CMK (cell line): ENCODE measurements at regions not wholly inside any gene's neighbourhood (a gene's known extent, or its start where the extent isn't known, plus 50 kb on each side); places are given as distances from the start of the nearest gene placed in this dataset.
"Not testable (repeated sequence)": the region's sequence is repeated elsewhere in the genome, so short reads cannot be mapped to it uniquely, and the experiment has no call there.

Experiments used
- DNase-seq: peaks from one replicate; pipeline ENCODE4 v3.0.0-alpha.2; 2010; ENCODE audit warnings: low read depth

- no peak for DNase-seq
Measured at GRCh38 chr9:30010691-30011090, 2373.8 kb upstream of the ACO1 start.

DNA sequence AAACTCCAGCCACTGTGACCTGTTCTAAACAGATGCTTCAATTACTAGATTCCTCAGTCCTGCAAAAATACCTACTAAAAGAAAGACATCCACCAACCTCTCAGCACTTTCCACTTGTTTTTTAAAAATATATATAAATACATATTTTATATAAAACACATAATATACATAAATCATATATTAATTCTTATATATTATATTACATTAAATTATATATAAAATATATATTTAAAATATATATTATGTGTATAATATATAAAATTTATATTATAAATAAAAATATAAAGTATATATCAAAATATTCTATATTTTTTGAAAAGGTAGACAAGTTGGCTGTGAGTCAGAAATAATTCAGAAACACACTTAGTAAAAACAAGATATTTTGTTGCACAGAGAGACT, 2371.8 kb upstream of the ACO1 start:
- DNase-seq: no peak

DNA sequence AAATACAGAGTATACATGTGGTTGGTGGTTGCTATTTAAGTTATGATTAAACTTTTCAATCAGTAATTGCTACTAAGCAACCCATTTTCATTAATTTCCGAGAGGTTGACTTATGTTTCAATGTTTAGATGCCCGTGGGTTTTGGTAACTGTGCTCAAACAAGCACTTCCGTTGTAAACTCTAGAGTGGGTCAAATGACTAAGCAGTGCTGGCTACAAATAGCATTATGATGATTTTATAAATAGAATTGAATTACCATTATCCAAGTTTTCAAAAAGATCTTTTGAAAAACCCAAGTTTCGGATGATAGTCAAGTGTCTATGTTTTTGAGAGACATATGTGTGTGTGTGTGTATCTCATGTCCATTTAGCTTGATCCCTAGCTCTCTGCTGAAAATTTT, 2369.4 kb upstream of the ACO1 start:
- DNase-seq: no peak

GRCh38 chr9:30020161-30020560, 2364.3 kb upstream of the ACO1 start:
- DNase-seq: no peak

- DNase-seq: no peak
Measured at GRCh38 chr9:30035761-30036160, 2348.7 kb upstream of the ACO1 start.

- DNase-seq: no peak
Measured at GRCh38 chr9:30036558-30036957, 2347.9 kb upstream of the ACO1 start.

GRCh38 chr9:30039712-30040111, 2344.7 kb upstream of the ACO1 start:
- DNase-seq: no peak

GRCh38 chr9:30048396-30048795, 2336.0 kb upstream of the ACO1 start:
- no peak for DNase-seq

DNA sequence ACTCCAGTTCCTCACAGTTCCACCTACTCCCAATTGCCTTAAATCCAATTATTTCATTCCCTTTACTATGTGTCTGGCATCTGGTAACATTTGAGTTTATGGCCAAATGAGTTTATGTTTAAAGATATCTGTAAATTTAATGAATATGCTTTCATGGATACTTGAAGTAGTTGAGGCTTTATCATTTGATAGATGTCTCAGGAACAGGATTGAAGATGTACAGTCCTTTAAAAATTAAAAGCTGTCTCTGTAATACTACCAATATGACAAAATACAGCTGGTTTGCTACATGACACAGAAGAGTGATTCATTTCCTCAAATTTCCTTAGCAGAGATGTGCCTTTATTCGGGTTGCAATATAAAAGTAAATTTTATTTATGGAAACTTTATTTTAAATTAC, 2326.0 kb upstream of the ACO1 start:
- no peak for DNase-seq

- no peak for DNase-seq
Measured at GRCh38 chr9:30060976-30061375, 2323.5 kb upstream of the ACO1 start.

GRCh38 chr9:30065888-30066287, 2318.6 kb upstream of the ACO1 start:
- DNase-seq: peak; percentile 8

GRCh38 chr9:30069236-30069635, 2315.2 kb upstream of the ACO1 start:
- not testable (repeated sequence) for DNase-seq

- no peak for DNase-seq
Measured at GRCh38 chr9:30075022-30075421, 2309.4 kb upstream of the ACO1 start.

GRCh38 chr9:30075451-30076199, 2308.8 kb upstream of the ACO1 start:
- DNase-seq: no peak

DNA sequence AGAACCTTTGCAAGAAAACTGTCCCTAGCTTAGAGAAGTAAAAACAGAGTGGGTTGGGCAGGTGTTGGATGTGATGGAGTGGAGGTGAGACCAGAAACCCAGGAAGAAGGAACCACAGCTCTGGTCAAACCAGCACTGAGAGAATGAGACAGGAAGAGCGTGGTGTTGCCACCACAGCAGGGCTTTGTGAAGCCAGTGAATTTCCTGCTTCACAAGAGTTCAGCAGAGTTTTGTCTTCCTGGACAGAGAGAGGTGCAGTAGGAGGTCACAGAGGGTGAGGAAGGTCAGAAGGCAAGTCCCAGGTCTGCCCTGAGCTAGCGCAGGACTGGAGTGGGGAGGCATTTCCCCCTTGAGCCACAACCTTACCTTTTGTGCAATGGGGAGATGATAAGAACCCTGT, 2306.2 kb upstream of the ACO1 start:
- DNase-seq: no peak

DNA sequence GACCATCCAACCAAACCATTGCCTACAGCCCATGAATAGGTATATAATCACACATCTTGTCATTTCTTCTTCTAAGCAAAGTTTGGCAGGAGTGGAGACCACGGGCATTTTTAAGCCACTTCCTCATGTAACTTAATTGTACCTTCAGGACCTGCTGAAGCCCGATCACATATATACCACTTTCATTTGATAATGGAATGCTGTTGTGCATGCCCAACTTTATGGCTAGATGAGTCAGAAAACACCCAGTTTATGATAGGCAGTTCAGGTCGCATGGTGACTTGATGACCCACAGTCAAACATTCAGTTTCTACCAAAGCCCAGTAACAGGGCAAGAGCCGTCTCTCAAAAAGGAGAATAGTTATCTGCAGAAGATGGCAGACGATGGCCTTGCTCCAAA, 2295.0 kb upstream of the ACO1 start:
- no peak for DNase-seq

- no peak for DNase-seq
Measured at GRCh38 chr9:30103647-30104394, 2280.6 kb upstream of the ACO1 start.

DNA sequence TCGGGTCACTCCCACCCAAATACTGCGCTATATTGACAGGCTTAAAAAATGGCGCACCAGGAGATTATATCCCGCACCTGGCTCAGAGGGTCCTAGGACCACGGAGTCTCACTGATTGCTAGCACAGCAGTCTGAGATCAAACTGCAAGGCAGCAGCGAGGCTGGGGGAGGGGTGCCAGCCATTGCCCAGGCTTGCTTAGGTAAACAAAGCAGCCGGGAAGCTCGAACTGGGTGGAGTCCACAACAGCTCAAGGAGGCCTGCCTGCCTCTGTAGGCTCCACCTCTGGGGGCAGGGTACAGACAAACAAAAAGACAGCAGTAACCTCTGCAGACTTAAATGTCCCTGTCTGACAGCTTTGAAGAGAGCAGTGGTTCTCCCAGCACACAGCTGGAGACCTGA, 2277.3 kb upstream of the ACO1 start:
- not testable (repeated sequence) for DNase-seq

GRCh38 chr9:30116673-30117217, 2267.7 kb upstream of the ACO1 start:
- no peak for DNase-seq

GRCh38 chr9:30120666-30121065, 2263.8 kb upstream of the ACO1 start:
- no peak for DNase-seq

GRCh38 chr9:30121611-30122010, 2262.8 kb upstream of the ACO1 start:
- DNase-seq: no peak

DNA sequence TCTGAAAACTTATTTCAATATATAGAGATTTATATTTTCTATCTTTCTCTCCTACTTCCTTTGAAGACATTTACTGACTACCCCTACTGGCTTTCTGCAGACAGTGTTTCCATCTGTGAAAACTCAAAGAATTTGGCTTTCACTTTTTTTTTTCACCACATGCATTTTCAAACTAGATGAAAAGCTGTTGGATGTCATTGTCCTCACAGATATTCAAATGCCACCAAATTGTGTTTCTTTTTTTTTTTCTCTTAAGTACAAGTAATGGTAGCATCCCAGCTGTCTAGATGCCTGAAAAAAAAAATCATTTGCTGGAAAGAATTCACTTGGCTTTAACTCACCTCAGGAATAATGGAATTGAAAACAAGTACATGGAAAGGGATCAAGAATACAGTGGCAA, 2258.6 kb upstream of the ACO1 start:
- no peak for DNase-seq

DNA sequence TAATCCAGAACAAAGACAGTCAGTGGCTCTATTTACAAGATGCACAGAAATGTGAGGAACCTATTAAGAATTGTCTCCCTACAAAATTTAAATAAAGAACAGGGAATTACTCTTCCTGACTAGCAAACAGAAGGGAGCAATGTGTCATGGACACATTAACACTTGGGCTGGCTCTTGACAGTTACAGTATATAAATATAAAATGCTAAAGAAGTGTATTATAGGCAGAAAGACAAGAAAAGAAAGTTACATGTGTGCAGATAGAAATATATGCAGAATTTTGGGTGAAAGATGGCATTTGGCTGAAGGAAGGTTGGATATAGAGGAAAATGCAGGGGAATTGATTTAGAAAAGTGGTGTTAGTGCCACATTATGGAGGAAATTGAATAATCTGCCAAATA, 2257.1 kb upstream of the ACO1 start:
- no peak for DNase-seq
